ENCODE measurements at regions not wholly inside any gene's neighbourhood (a gene's known extent, or its start where the extent isn't known, plus 50 kb on each side); places are given as distances from the start of the nearest gene placed in this dataset.

DNA sequence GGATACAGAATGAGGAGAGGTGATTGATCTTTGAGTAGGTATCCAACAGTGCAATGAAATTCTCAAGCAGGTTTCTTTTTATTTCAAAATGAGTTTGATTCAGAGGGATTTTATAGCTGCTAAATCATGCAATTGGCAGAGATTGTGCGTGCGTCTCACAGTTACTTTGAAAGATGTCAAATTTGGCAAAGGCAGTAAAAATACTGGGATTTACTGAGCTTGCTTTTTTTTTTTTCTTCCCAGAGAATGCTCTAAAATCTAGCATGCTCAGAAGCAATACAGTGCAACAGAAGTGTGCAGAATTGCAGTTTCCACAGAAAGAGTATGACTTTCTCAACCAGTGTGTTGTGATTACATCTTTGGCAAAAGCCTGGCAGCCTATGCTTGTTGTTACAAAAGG, 410.7 kb upstream of the GOT2 start:
- CTCF ChIA-PET (ENCODE audit: partially characterized antibody), result no interaction called here

DNA sequence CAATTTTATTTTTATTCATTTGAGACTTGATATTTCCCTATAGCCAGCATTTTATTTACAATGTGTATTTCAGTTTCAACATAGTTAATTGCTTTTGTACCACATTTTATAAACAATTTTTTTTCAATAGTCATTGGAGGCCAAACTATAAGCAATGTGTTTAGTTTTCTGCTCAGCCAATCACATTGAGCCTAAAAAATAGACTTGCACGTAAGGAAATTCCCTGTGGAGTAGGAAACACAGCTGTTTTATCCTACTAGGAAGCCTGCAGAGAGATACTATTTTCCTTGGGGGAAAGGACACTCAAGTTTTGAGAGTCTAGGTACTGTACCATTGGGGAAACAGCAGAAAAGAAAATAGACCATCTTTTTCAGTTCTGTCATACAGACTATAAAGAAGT, 410.2 kb upstream of the GOT2 start:
- intact Hi-C loops (cut with micrococcal nuclease), result no loop called here
- Histone ChIP-seq H3K4me1 (ENCODE audit: insufficient read depth, low read length) (no peaks in the 10 kb centered on the region), H3K36me3 (ENCODE audit: insufficient read depth, low read length) (no peaks in the 10 kb centered on the region), H3K4me3 (ENCODE audit: low read length in 2 of 2) (no peak overlapping the region), H3K9me3 (ENCODE audit: control insufficient read depth in 1 of 2, low read length in 2 of 2) (no peaks in the 10 kb centered on the region), H3K27me3 (ENCODE audit: insufficient read depth, low read length) (no peaks in the 10 kb centered on the region), H3K27ac (ENCODE audit: low read depth, low read length) (no peak overlapping the region)
- POLR2A ChIA-PET (ENCODE audit: partially characterized antibody), result no interaction called here
- Mint-ChIP-seq H3K4me3 (no peak overlapping the region), H3K4me1 (no peaks in the 10 kb centered on the region), H3K36me3 (no peaks in the 10 kb centered on the region), H3K9me3 (peaks cover 0 to 20% (median 9%) of the 10 kb centered on the region in 8 donors), H3K27ac (no peak overlapping the region), H3K27me3 (no peaks in the 10 kb centered on the region)
- no peak for DNase-seq
- CTCF ChIA-PET (ENCODE audit: partially characterized antibody), result no interaction called here

More for the DNA sequence above, 410.7 kb upstream of the GOT2 start:
- Mint-ChIP-seq H3K4me3 (no peak overlapping the region), H3K36me3 (no peaks in the 10 kb centered on the region), H3K27ac (no peak overlapping the region), H3K9me3 (peaks cover 0 to 17% (median 8%) of the 10 kb centered on the region in 8 donors), H3K27me3 (no peaks in the 10 kb centered on the region), H3K4me1 (no peaks in the 10 kb centered on the region)
- Histone ChIP-seq H3K9me3 (ENCODE audit: control insufficient read depth in 1 of 2, low read length in 2 of 2) (no peaks in the 10 kb centered on the region), H3K27me3 (ENCODE audit: insufficient read depth, low read length) (no peaks in the 10 kb centered on the region), H3K27ac (ENCODE audit: low read depth, low read length) (no peak overlapping the region), H3K4me3 (ENCODE audit: low read length in 2 of 2) (no peak overlapping the region), H3K36me3 (ENCODE audit: insufficient read depth, low read length) (no peaks in the 10 kb centered on the region), H3K4me1 (ENCODE audit: insufficient read depth, low read length) (no peaks in the 10 kb centered on the region)
- no peak for DNase-seq
- intact Hi-C loops (cut with micrococcal nuclease), result no loop called here
- POLR2A ChIA-PET (ENCODE audit: partially characterized antibody), result no interaction called here

DNA sequence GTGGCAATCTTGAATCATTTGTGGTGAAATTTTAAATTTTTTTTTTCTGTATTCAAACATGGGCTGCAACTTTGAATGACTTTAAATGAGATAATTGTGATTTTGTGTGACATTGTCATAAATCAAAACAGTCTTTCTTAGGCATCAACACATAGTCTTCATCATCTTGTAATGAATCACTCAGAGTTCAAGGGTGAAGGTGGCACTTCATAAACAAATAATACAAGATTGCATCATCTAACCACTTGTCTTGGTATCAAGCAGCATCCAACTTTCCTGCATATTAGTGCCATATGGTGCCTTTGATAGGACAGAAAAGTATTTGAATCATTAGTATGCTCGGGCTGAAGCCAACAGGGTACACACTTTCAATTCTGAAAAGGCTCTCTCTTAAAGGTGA, 392.4 kb upstream of the GOT2 start:
- POLR2A ChIA-PET (ENCODE audit: partially characterized antibody), result no interaction called here
- no peak overlapping the region for H3K4me3 ChIP-seq (ENCODE audit: low read length in 2 of 2)

DNA sequence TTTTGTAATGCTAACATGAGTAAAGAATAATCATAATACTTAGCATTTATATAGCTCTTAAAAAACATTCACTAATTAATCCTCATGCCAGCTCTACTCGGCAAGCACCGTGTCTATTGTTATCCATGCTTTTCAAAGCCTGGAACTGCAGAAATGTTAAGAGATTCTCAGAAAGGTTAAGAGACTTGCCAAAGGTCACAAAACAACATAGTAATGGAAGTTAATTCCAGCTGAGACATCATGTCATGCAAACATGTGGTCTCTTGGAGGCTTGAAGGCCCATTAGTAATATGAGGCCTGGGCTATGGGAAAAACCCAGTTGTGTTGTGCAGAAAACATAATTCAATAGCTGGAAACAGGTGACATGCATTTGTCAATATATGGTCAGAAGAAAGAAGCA, 389.9 kb upstream of the GOT2 start:
- no peaks in the 10 kb centered on the region for H3K27me3 ChIP-seq (ENCODE audit: insufficient read depth, low read length)
- Mint-ChIP-seq H3K4me1 (no peaks in the 10 kb centered on the region), H3K36me3 (no peaks in the 10 kb centered on the region), H3K27ac (no peak overlapping the region), H3K4me3 (no peak overlapping the region), H3K9me3 (peaks cover 0 to 4% (median 2%) of the 10 kb centered on the region in 8 donors), H3K27me3 (no peaks in the 10 kb centered on the region)
- ChIA-PET POLR2A (ENCODE audit: partially characterized antibody) (no interaction called here), CTCF (ENCODE audit: partially characterized antibody) (no interaction called here)
- H3K27ac ChIP-seq (ENCODE audit: low read depth, low read length), result no peak overlapping the region
- H3K36me3 ChIP-seq (ENCODE audit: insufficient read depth, low read length), result no peaks in the 10 kb centered on the region
- intact Hi-C loops (cut with micrococcal nuclease), result no loop called here
- no peaks in the 10 kb centered on the region for H3K9me3 ChIP-seq (ENCODE audit: control insufficient read depth in 1 of 2, low read length in 2 of 2)
- no peak for DNase-seq
- no peak overlapping the region for H3K4me3 ChIP-seq (ENCODE audit: low read length in 2 of 2)
- no peaks in the 10 kb centered on the region for H3K4me1 ChIP-seq (ENCODE audit: insufficient read depth, low read length)

More for the DNA sequence above, 392.4 kb upstream of the GOT2 start:
- Mint-ChIP-seq H3K4me3 (no peak overlapping the region), H3K27me3 (no peaks in the 10 kb centered on the region), H3K4me1 (no peaks in the 10 kb centered on the region), H3K27ac (no peak overlapping the region), H3K9me3 (peaks cover 0 to 7% (median under 1%) of the 10 kb centered on the region in 8 donors), H3K36me3 (no peaks in the 10 kb centered on the region)
- intact Hi-C loops (cut with micrococcal nuclease), result no loop called here
- no peak for DNase-seq
- Histone ChIP-seq H3K4me1 (ENCODE audit: insufficient read depth, low read length) (no peaks in the 10 kb centered on the region), H3K36me3 (ENCODE audit: insufficient read depth, low read length) (no peaks in the 10 kb centered on the region), H3K27me3 (ENCODE audit: insufficient read depth, low read length) (no peaks in the 10 kb centered on the region), H3K27ac (ENCODE audit: low read depth, low read length) (no peak overlapping the region), H3K9me3 (ENCODE audit: control insufficient read depth in 1 of 2, low read length in 2 of 2) (no peaks in the 10 kb centered on the region)
- CTCF ChIA-PET (ENCODE audit: partially characterized antibody), result no interaction called here

DNA sequence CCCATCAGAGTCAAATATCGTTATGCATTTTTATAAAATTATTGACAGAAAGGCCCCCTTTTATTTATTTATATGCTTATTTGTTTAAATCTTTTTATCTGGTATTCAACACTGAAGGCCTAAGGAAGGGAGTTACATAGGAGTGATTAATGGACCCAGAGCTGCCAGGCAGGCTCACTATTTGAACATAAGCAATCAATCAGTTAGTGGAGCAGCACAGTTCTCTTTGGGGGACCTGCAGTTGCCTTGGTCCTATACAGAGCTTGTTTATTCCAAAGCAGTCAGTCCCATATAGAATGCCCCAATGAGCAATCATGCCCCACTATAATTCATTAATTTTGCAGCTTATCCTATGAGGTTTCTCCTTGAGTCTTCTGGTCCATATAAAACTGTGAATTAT, 389.4 kb upstream of the GOT2 start:
- Histone ChIP-seq H3K9me3 (ENCODE audit: control insufficient read depth in 1 of 2, low read length in 2 of 2) (no peaks in the 10 kb centered on the region), H3K27ac (ENCODE audit: low read depth, low read length) (no peak overlapping the region), H3K4me1 (ENCODE audit: insufficient read depth, low read length) (no peaks in the 10 kb centered on the region), H3K27me3 (ENCODE audit: insufficient read depth, low read length) (no peaks in the 10 kb centered on the region), H3K4me3 (ENCODE audit: low read length in 2 of 2) (no peak overlapping the region), H3K36me3 (ENCODE audit: insufficient read depth, low read length) (no peaks in the 10 kb centered on the region)
- Mint-ChIP-seq H3K36me3 (no peaks in the 10 kb centered on the region), H3K4me3 (no peak overlapping the region), H3K4me1 (no peaks in the 10 kb centered on the region), H3K27ac (no peak overlapping the region), H3K27me3 (no peaks in the 10 kb centered on the region), H3K9me3 (peaks cover 0 to 4% (median 4%) of the 10 kb centered on the region in 8 donors)
- CTCF ChIA-PET (ENCODE audit: partially characterized antibody), result no interaction called here
- no peak for DNase-seq
- intact Hi-C loops (cut with micrococcal nuclease), result no loop called here
- POLR2A ChIA-PET (ENCODE audit: partially characterized antibody), result no interaction called here

DNA sequence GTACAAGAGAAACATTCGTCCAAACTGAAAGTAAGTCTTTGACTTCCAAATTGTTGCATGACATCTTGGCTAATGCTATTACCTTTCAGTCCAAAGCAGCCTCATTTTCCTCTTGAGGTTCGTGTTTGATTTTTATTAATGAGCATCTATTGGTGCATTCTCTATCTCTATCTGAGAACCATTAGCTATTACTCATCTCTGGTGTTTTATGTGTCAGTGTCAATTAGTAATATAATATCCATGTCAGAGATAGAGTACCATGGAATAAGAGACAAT, 388.1 kb upstream of the GOT2 start:
- Histone ChIP-seq H3K9me3 (ENCODE audit: control insufficient read depth in 1 of 2, low read length in 2 of 2) (no peaks in the 10 kb centered on the region), H3K36me3 (ENCODE audit: insufficient read depth, low read length) (no peaks in the 10 kb centered on the region), H3K27me3 (ENCODE audit: insufficient read depth, low read length) (no peaks in the 10 kb centered on the region), H3K27ac (ENCODE audit: low read depth, low read length) (no peak overlapping the region), H3K4me1 (ENCODE audit: insufficient read depth, low read length) (no peaks in the 10 kb centered on the region), H3K4me3 (ENCODE audit: low read length in 2 of 2) (no peak overlapping the region)
- H3K36me3 Mint-ChIP-seq, result no peaks in the 10 kb centered on the region
- POLR2A ChIA-PET (ENCODE audit: partially characterized antibody), result no interaction called here
- CTCF ChIA-PET (ENCODE audit: partially characterized antibody), result no interaction called here
- intact Hi-C loops (cut with micrococcal nuclease), result no loop called here
- H3K9me3 Mint-ChIP-seq, result peaks cover 0 to 9% (median 4%) of the 10 kb centered on the region in 8 donors
- no peak overlapping the region for H3K27ac Mint-ChIP-seq
- H3K4me3 Mint-ChIP-seq, result no peak overlapping the region
- no peaks in the 10 kb centered on the region for H3K27me3 Mint-ChIP-seq
- DNase-seq, result no peak
- H3K4me1 Mint-ChIP-seq, result no peaks in the 10 kb centered on the region

DNA sequence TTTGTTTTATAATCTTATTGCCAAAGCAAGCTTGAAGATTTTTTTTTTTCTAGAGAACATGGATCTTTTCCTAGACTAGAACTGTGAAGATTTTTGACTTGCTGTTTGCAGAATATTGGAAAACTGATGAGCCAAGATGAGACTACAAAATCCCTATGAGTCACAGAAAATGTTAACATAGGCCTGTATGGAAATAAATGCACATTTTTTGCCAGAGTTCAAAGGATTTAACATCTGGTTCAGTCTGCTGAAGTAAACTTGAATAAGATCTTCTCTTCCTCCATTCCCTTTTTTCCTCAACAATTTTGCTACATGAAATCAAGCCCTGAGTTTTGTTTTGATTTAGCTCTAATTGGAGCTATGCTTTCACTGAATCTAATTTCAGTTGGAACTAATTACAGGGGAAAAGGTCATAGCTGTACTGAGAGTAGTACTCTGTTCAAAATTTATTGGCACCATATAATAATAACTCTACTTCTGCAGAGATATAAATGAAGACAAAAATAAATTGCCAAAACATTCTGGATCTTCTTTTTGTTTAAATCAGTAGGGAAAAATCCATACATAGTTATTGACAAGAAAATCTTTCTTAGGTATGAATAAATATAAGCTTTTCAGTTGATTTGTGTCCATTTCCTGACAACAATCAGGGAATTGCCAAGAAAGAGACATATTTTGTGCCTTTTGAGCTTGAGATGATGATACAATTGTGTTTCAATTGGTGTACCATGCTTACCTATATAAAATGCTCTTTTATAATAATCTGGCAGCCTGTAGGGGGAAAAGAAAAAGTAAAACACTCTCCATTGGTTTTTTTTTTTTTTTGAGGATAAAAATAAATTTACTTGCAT, 387.5 kb upstream of the GOT2 start:
- no peak overlapping the region for H3K4me3 Mint-ChIP-seq
- H3K36me3 Mint-ChIP-seq, result no peaks in the 10 kb centered on the region
- no peak for DNase-seq
- intact Hi-C loops (cut with micrococcal nuclease), result no loop called here
- Histone ChIP-seq H3K4me1 (ENCODE audit: insufficient read depth, low read length) (no peaks in the 10 kb centered on the region), H3K27ac (ENCODE audit: low read depth, low read length) (no peak overlapping the region), H3K4me3 (ENCODE audit: low read length in 2 of 2) (no peak overlapping the region), H3K36me3 (ENCODE audit: insufficient read depth, low read length) (no peaks in the 10 kb centered on the region), H3K9me3 (ENCODE audit: control insufficient read depth in 1 of 2, low read length in 2 of 2) (no peaks in the 10 kb centered on the region), H3K27me3 (ENCODE audit: insufficient read depth, low read length) (no peaks in the 10 kb centered on the region)
- no peaks in the 10 kb centered on the region for H3K27me3 Mint-ChIP-seq
- H3K9me3 Mint-ChIP-seq, result peaks cover 0 to 9% (median 4%) of the 10 kb centered on the region in 8 donors
- no peak overlapping the region for H3K27ac Mint-ChIP-seq
- ChIA-PET CTCF (ENCODE audit: partially characterized antibody) (no interaction called here), POLR2A (ENCODE audit: partially characterized antibody) (no interaction called here)
- H3K4me1 Mint-ChIP-seq, result no peaks in the 10 kb centered on the region

DNA sequence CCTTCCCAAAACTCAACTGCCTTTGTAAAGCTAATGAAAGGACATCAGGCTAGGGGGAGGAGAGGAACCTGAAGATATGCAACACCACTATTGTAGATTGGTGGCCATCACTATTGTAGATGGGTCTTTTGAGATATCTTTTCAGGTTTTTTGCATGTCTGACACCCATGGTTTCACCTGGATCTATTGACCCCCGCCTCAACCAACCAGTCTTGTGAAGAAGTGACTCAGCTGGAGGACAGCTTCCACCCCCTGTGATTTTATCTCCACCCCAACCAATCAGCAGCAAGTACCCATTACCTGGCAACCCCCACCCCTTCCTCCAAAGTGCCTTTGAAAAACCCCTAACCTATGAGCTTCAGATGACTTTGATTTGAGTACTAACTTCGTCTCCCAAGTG, 382.6 kb upstream of the GOT2 start:
- no peak overlapping the region for H3K27ac Mint-ChIP-seq
- Histone ChIP-seq H3K9me3 (ENCODE audit: control insufficient read depth in 1 of 2, low read length in 2 of 2) (no peaks in the 10 kb centered on the region), H3K4me3 (ENCODE audit: low read length in 2 of 2) (no peak overlapping the region), H3K4me1 (ENCODE audit: insufficient read depth, low read length) (no peaks in the 10 kb centered on the region), H3K27ac (ENCODE audit: low read depth, low read length) (no peak overlapping the region), H3K27me3 (ENCODE audit: insufficient read depth, low read length) (no peaks in the 10 kb centered on the region), H3K36me3 (ENCODE audit: insufficient read depth, low read length) (no peaks in the 10 kb centered on the region)
- ChIA-PET CTCF (ENCODE audit: partially characterized antibody) (interaction anchor here (1.0 kb wide), 1 partner anchor 12 kb away, joined by 3 read pairs; no protein-coding TSS in a partner anchor), POLR2A (ENCODE audit: partially characterized antibody) (no interaction called here)
- no peak overlapping the region for H3K4me3 Mint-ChIP-seq
- DNase-seq, result no peak
- intact Hi-C loops (cut with micrococcal nuclease), result no loop called here
- H3K27me3 Mint-ChIP-seq, result no peaks in the 10 kb centered on the region
- H3K36me3 Mint-ChIP-seq, result no peaks in the 10 kb centered on the region
- H3K9me3 Mint-ChIP-seq, result peaks cover 0 to 10% (median 5%) of the 10 kb centered on the region in 8 donors
- no peaks in the 10 kb centered on the region for H3K4me1 Mint-ChIP-seq

Data from CD4-positive, alpha-beta memory T cell (primary cell).